Smooth muscle cell (in vitro differentiated cells): ENCODE measurements at regions not wholly inside any gene's neighbourhood (a gene's known extent, or its start where the extent isn't known, plus 50 kb on each side); places are given as distances from the start of the nearest gene placed in this dataset.

Source experiments
- DNase-seq: peaks from one replicate; lab custom pipeline; 2025; ENCODE audit not compliant: unreplicated experiment; lab: John Stamatoyannopoulos, UW
- H2AFZ ChIP-seq: fragments of 200-600 bp; sonication (generic); 2 replicates; pipeline ENCODE4 v1.6.0; 2016; ENCODE audit warnings: antibody characterized with exemption, low read depth, mild to moderate bottlenecking
- H3F3A ChIP-seq: fragments of 200-600 bp; sonication (generic); 2 replicates; pipeline ENCODE4 v1.6.0; 2017; ENCODE audit warnings: antibody characterized with exemption, low read depth
- H3K27ac ChIP-seq: fragments of 200-600 bp; sonication (generic); 2 replicates; pipeline ENCODE4 v1.5.1; 2016; ENCODE audit warnings: low read depth, mild to moderate bottlenecking
- H3K27me3 ChIP-seq: fragments of 200-600 bp; sonication (generic); 2 replicates; pipeline ENCODE4 v1.6.1; 2016; ENCODE audit warnings: low read depth, mild to moderate bottlenecking
- H3K36me3 ChIP-seq: fragments of 200-600 bp; sonication (generic); 2 replicates; pipeline ENCODE4 v1.5.1; 2016; ENCODE audit warnings: low read depth
- H3K4me1 ChIP-seq: fragments of 200-600 bp; sonication (generic); 2 replicates; pipeline ENCODE4 v1.5.1; 2016; ENCODE audit warnings: low read depth
- H3K4me2 ChIP-seq: fragments of 200-600 bp; sonication (generic); 2 replicates; pipeline ENCODE4 v1.6.0; 2016; ENCODE audit warnings: mild to moderate bottlenecking
- H3K4me3 ChIP-seq: fragments of 200-600 bp; sonication (generic); 2 replicates; pipeline ENCODE4 v1.5.1; 2016; ENCODE audit warnings: mild to moderate bottlenecking
- H3K79me2 ChIP-seq: fragments of 200-600 bp; sonication (generic); 2 replicates; pipeline ENCODE4 v1.6.0; 2016; ENCODE audit warnings: low read depth, mild to moderate bottlenecking
- H3K9ac ChIP-seq: fragments of 200-600 bp; sonication (generic); 2 replicates; pipeline ENCODE4 v1.6.0; 2016; ENCODE audit warnings: low read depth
- H3K9me3 ChIP-seq: fragments of 200-600 bp; sonication (generic); replicated peaks from 2 replicates; pipeline ENCODE4 v1.5.1; 2016; ENCODE audit warnings: low read depth
- H4K20me1 ChIP-seq: fragments of 200-600 bp; sonication (generic); 2 replicates; pipeline ENCODE4 v1.6.0; 2016; ENCODE audit warnings: low read depth
- CTCF ChIP-seq: fragments of 200-600 bp; sonication (generic); IDR thresholded peaks from 2 replicates; pipeline ENCODE4 v1.5.1; 2017; ENCODE audit warnings: borderline replicate concordance, mild to moderate bottlenecking, antibody characterized with exemption; ENCODE audit not compliant: insufficient read depth, poor library complexity, severe bottlenecking
- WGBS: methylation state at CpG from one replicate; pipeline ENCODE4 v1.1.7; 2016; ENCODE audit warnings: low lambda C conversion rate; 5-methylcytosine and 5-hydroxymethylcytosine counted together

GRCh38 chr7:105002-105401 is 87.4 kb upstream of the FAM20C start:
- H3K27ac ChIP-seq, result no peak overlapping the region
- 94% methylated on average over 8 of the region's 8 CpGs for WGBS
- TF ChIP-seq CTCF, result no peak

GRCh38 chr7:106356-106755 is 86.0 kb upstream of the FAM20C start:
- H3K79me2 ChIP-seq, result no peaks in the 10 kb centered on the region
- no peak overlapping the region for H3K9ac ChIP-seq
- no peaks in the 10 kb centered on the region for H3K4me1 ChIP-seq
- H3K9me3 ChIP-seq, result no peaks in the 10 kb centered on the region
- no peak for TF ChIP-seq CTCF
- no peak overlapping the region for H2AFZ ChIP-seq
- H3F3A ChIP-seq, result peaks cover 3% of the 10 kb centered on the region
- peak overlapping the region; percentile 40 for H3K4me2 ChIP-seq
- H3K27ac ChIP-seq, result no peak overlapping the region
- no peaks in the 10 kb centered on the region for H4K20me1 ChIP-seq
- no peaks in the 10 kb centered on the region for H3K36me3 ChIP-seq
- no peak overlapping the region for H3K4me3 ChIP-seq
- H3K27me3 ChIP-seq, result no peaks in the 10 kb centered on the region
- DNase-seq, result no peak
- WGBS, result 52% methylated on average over 5 of the region's 5 CpGs

More at GRCh38 chr7:105002-105401, 87.4 kb upstream of the FAM20C start:
- no peaks in the 10 kb centered on the region for H4K20me1 ChIP-seq
- H3K9me3 ChIP-seq, result no peaks in the 10 kb centered on the region
- H3K79me2 ChIP-seq, result no peaks in the 10 kb centered on the region
- no peak for DNase-seq
- H3K4me2 ChIP-seq, result no peak overlapping the region
- H3K9ac ChIP-seq, result no peak overlapping the region
- H2AFZ ChIP-seq, result no peak overlapping the region
- H3K4me3 ChIP-seq, result no peak overlapping the region
- peaks cover 8% of the 10 kb centered on the region for H3K4me1 ChIP-seq
- peaks cover 12% of the 10 kb centered on the region for H3F3A ChIP-seq
- no peaks in the 10 kb centered on the region for H3K36me3 ChIP-seq
- H3K27me3 ChIP-seq, result no peaks in the 10 kb centered on the region

- Histone ChIP-seq H2AFZ (no peak overlapping the region), H3K27me3 (no peaks in the 10 kb centered on the region), H3K9me3 (no peaks in the 10 kb centered on the region), H3K36me3 (no peaks in the 10 kb centered on the region), H4K20me1 (no peaks in the 10 kb centered on the region), H3K79me2 (no peaks in the 10 kb centered on the region), H3K9ac (no peak overlapping the region), H3K27ac (no peak overlapping the region), H3F3A (no peaks in the 10 kb centered on the region), H3K4me3 (no peak overlapping the region), H3K4me1 (no peaks in the 10 kb centered on the region), H3K4me2 (no peak overlapping the region)
- WGBS, result 86% methylated on average over 4 of the region's 4 CpGs
- no peak for DNase-seq
- no peak for TF ChIP-seq CTCF
Measured at GRCh38 chr7:107233-107632, 85.1 kb upstream of the FAM20C start.

GRCh38 chr7:107907-108306 is 84.5 kb upstream of the FAM20C start:
- Histone ChIP-seq H3K4me2 (no peak overlapping the region), H3K79me2 (no peaks in the 10 kb centered on the region), H3K4me1 (no peaks in the 10 kb centered on the region), H3K36me3 (no peaks in the 10 kb centered on the region), H3K9me3 (peaks cover 3% of the 10 kb centered on the region), H2AFZ (no peak overlapping the region), H3K9ac (no peak overlapping the region), H3K27ac (no peak overlapping the region), H3F3A (no peaks in the 10 kb centered on the region), H3K4me3 (no peak overlapping the region), H3K27me3 (no peaks in the 10 kb centered on the region), H4K20me1 (no peaks in the 10 kb centered on the region)
- no peak for DNase-seq
- TF ChIP-seq CTCF, result no peak
- WGBS, result 93% methylated on average over 3 of the region's 3 CpGs
